ENCODE measurements at regions not wholly inside any gene's neighbourhood (a gene's known extent, or its start where the extent isn't known, plus 50 kb on each side); places are given as distances from the start of the nearest gene placed in this dataset.
A peak's percentile ranks its signal among the peaks of the same experiment; 100 is the strongest.

GRCh38 chr2:57516698-57517340 lies 529.8 kb upstream of the VRK2 start:
- peak; percentile 76 for DNase-seq (ENCODE audit: low read depth)

GRCh38 chr2:57523304-57523703 lies 523.3 kb upstream of the VRK2 start:
- DNase-seq (ENCODE audit: low read depth): no peak

- DNase-seq (ENCODE audit: low read depth): no peak
Observed at GRCh38 chr2:57527685-57528084, 518.9 kb upstream of the VRK2 start.

- no peak for DNase-seq (ENCODE audit: low read depth)
Observed at GRCh38 chr2:57528499-57528898, 518.1 kb upstream of the VRK2 start.

GRCh38 chr2:57534358-57534757 lies 512.2 kb upstream of the VRK2 start:
- DNase-seq (ENCODE audit: low read depth): no peak

GRCh38 chr2:57536535-57537231 lies 509.9 kb upstream of the VRK2 start:
- DNase-seq (ENCODE audit: low read depth): no peak

GRCh38 chr2:57539761-57540160 lies 506.8 kb upstream of the VRK2 start:
- peak; percentile 9 for DNase-seq (ENCODE audit: low read depth)

- peak; percentile 25 for DNase-seq (ENCODE audit: low read depth)
Observed at GRCh38 chr2:57542081-57542480, 504.5 kb upstream of the VRK2 start.

- no peak for DNase-seq (ENCODE audit: low read depth)
Observed at GRCh38 chr2:57543211-57543610, 503.4 kb upstream of the VRK2 start.

- DNase-seq (ENCODE audit: low read depth): no peak
Observed at GRCh38 chr2:57544624-57545023, 502.0 kb upstream of the VRK2 start.

- DNase-seq (ENCODE audit: low read depth): no peak
Observed at GRCh38 chr2:57546478-57546877, 500.1 kb upstream of the VRK2 start.

- DNase-seq (ENCODE audit: low read depth): peak; percentile 42
Observed at GRCh38 chr2:57549642-57550102, 496.9 kb upstream of the VRK2 start.

GRCh38 chr2:57550912-57551311 lies 495.7 kb upstream of the VRK2 start:
- DNase-seq (ENCODE audit: low read depth): no peak

GRCh38 chr2:57552885-57553284 lies 493.7 kb upstream of the VRK2 start:
- DNase-seq (ENCODE audit: low read depth): peak; percentile 19

GRCh38 chr2:57554348-57554747 lies 492.3 kb upstream of the VRK2 start:
- no peak for DNase-seq (ENCODE audit: low read depth)

- no peak for DNase-seq (ENCODE audit: low read depth)
Observed at GRCh38 chr2:57558312-57558711, 488.3 kb upstream of the VRK2 start.

- no peak for DNase-seq (ENCODE audit: low read depth)
Observed at GRCh38 chr2:57562495-57562894, 484.1 kb upstream of the VRK2 start.

- DNase-seq (ENCODE audit: low read depth): no peak
Observed at GRCh38 chr2:57563015-57563414, 483.6 kb upstream of the VRK2 start.

GRCh38 chr2:57567245-57567644 lies 479.4 kb upstream of the VRK2 start:
- DNase-seq (ENCODE audit: low read depth): no peak

- DNase-seq (ENCODE audit: low read depth): no peak
Observed at GRCh38 chr2:57569396-57569795, 477.2 kb upstream of the VRK2 start.

GRCh38 chr2:57570961-57571360 lies 475.6 kb upstream of the VRK2 start:
- no peak for DNase-seq (ENCODE audit: low read depth)

- no peak for DNase-seq (ENCODE audit: low read depth)
Observed at GRCh38 chr2:57575700-57576268, 470.8 kb upstream of the VRK2 start.

- DNase-seq (ENCODE audit: low read depth): no peak
Observed at GRCh38 chr2:57576983-57577382, 469.6 kb upstream of the VRK2 start.

Data from ELR (cell line).